GM10266 (cell line): ENCODE measurements at regions not wholly inside any gene's neighbourhood (a gene's known extent, or its start where the extent isn't known, plus 50 kb on each side); places are given as distances from the start of the nearest gene placed in this dataset.

Experiments used
- DNase-seq: peaks from one replicate; pipeline ENCODE4 v3.0.0; 2012; ENCODE audit errors: extremely low spot score
- TF ChIP-seq, protein P1 (sequence below): IDR thresholded peaks from 2 replicates; pipeline ENCODE4 v1.5.1; 2012; ENCODE audit warnings: mild to moderate bottlenecking, low read depth; ENCODE audit not compliant: control insufficient read depth, insufficient read depth; ENCODE audit errors: missing control alignments

GRCh38 chr4:14047840-14048239 lies 420.3 kb upstream of the BOD1L1 start:
- no peak for DNase-seq
- TF ChIP-seq, protein P1, sequence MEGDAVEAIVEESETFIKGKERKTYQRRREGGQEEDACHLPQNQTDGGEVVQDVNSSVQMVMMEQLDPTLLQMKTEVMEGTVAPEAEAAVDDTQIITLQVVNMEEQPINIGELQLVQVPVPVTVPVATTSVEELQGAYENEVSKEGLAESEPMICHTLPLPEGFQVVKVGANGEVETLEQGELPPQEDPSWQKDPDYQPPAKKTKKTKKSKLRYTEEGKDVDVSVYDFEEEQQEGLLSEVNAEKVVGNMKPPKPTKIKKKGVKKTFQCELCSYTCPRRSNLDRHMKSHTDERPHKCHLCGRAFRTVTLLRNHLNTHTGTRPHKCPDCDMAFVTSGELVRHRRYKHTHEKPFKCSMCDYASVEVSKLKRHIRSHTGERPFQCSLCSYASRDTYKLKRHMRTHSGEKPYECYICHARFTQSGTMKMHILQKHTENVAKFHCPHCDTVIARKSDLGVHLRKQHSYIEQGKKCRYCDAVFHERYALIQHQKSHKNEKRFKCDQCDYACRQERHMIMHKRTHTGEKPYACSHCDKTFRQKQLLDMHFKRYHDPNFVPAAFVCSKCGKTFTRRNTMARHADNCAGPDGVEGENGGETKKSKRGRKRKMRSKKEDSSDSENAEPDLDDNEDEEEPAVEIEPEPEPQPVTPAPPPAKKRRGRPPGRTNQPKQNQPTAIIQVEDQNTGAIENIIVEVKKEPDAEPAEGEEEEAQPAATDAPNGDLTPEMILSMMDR = no peak

DNA sequence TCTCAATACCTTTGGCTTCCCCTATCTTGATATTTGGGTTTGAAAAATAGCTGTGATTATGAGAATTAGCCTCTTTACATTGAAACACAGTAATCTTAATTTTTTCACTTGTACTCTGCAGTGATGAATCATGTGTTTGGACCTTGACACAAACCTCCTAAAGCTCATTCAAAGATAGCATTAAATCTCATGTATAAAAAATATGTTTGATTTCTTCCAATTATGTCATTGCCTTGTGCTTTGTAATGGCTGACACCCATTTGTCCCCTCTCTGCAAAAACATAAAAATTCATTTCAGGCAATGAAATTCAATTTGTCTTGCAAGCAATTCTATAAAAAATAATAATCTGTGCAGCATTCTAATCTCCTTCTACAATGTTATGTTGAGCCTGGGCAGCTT lies 422.4 kb upstream of the BOD1L1 start:
- TF ChIP-seq, protein P1 = no peak
- DNase-seq = no peak

GRCh38 chr4:14053291-14053690 lies 425.8 kb upstream of the BOD1L1 start:
- TF ChIP-seq, protein P1 = no peak
- no peak for DNase-seq

DNA sequence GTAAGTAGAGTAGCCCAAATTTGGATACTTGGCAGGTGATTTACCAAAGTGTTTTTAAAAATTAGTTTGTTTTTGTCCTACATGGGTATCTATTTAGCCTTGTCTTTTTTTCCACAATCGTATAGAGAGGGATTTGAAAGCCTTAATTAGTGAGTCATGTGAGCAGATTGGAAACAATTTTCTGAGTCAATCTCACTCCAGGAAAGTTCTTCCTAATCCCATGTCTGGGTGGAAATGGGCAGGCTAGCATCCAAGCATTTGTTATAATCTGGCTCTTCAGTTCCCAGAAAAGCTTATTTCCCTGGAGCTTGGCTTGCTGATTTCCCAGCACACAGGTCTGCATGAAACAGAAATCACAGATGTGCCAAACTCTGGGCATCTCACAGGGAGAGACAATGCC lies 426.9 kb upstream of the BOD1L1 start:
- TF ChIP-seq, protein P1 = no peak
- DNase-seq = no peak

GRCh38 chr4:14059006-14059405 lies 431.5 kb upstream of the BOD1L1 start:
- DNase-seq = no peak
- TF ChIP-seq, protein P1 = no peak

GRCh38 chr4:14064984-14065383 lies 437.5 kb upstream of the BOD1L1 start:
- no peak for DNase-seq
- TF ChIP-seq, protein P1 = no peak

DNA sequence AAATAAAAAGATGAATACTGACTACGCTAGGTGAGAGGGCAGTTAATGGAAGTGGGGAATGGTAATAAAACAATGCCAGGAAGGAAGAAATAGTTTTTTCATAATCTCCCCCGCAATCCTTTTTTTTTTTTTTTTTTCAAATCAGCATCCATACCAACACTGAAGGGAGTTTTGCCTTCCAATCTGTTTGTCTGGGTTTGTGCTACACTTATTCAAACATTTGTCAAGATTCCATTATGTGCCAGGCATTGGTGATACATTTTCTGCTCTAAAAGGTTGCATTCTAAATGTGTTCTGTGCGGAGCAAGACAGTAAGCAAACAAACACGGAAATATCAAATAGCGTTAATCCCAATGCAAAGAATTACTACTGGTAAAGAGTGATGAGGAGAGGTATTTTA lies 437.9 kb upstream of the BOD1L1 start:
- TF ChIP-seq, protein P1 = no peak
- no peak for DNase-seq

- no peak for DNase-seq
Observed at GRCh38 chr4:14066979-14067378, 439.5 kb upstream of the BOD1L1 start.

More at GRCh38 chr4:14066979-14067378, 439.5 kb upstream of the BOD1L1 start:
- TF ChIP-seq, protein P1 = no peak
